HG03039 (cell line): ENCODE measurements at regions not wholly inside any gene's neighbourhood (a gene's known extent, or its start where the extent isn't known, plus 50 kb on each side); places are given as distances from the start of the nearest gene placed in this dataset.
"Not testable (repeated sequence)": the region's sequence is repeated elsewhere in the genome, so short reads cannot be mapped to it uniquely, and the experiment has no call there.

ENCODE experiments used
- ATAC-seq: cut with Tn5 transposase; IDR thresholded peaks from one replicate; pipeline ENCODE4 v1.9.1; 2021; ENCODE audit warnings: mild to moderate bottlenecking, moderate library complexity; ENCODE audit not compliant: unreplicated experiment

GRCh38 chr13:78098249-78098648, 179.6 kb upstream of the EDNRB start:
- ATAC-seq, result no peak

GRCh38 chr13:78096221-78096620, 177.6 kb upstream of the EDNRB start:
- no peak for ATAC-seq

DNA sequence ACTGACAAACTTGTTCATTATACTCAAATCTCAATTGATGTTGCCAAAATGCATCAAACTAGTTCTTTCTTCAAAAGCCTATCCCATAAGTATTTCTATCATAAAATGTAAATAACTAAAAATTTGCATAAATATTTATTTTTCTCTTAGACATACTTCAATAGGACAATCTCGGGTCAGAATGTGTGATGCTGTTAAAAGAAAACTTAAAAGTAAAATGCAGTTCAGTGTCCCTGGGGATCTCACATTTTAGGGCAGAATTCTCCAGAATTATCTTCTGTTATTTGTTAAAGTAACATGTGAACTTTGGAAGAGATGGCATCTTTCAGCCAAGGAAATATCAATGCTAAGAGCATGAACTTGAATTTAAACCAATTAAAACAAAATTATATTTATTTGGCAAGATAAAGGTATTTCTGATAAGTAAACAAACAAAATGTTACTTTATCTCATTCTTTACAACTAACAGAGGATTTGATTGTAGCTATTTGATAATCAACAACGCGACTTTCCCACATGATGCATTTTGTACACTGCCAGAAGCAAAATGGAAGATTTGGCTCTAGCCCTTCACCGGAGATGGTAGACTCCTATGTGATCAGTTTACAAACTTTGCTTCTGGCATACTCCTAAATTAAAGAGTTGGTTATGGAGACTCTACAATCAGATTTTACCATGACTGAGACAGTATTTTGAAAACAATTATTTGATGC, 169.5 kb upstream of the EDNRB start:
- no peak for ATAC-seq

DNA sequence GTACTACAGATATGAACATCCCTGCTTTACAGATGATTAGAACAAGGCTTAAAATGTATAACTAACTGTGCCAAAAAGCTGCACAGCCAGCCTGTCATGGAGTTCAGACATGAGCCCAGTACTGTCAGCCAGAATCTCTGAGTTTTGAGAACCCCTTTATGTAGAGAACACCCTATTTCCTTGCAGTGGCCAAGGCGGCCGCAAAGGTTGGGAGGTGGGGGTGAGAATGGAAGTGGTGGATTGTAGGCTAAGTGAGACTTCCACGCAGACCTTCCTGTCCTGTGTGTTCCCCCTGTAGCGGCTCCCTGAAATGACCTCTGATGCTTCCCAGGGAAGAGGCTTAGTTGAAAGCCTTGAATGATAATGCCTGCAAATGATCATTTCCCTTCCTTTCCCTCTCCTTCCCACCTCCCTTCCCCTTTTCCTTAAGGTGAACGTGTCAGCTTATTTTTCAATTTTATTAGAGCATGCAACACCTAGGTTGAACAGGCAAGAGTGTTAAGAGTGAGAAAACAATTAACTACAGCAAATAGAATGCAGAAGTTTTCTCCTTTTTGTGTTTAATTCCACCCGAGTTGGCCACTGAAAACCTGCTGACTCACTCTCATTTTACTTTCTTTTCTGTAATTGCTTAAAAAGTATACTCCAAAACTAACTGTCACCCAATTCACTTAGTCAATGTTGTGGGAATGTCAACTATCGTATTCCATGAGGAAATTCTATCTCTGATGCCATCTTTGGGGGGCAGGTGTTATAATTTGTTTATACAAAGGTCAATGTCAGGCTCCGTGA, 167.0 kb upstream of the EDNRB start:
- no peak for ATAC-seq

DNA sequence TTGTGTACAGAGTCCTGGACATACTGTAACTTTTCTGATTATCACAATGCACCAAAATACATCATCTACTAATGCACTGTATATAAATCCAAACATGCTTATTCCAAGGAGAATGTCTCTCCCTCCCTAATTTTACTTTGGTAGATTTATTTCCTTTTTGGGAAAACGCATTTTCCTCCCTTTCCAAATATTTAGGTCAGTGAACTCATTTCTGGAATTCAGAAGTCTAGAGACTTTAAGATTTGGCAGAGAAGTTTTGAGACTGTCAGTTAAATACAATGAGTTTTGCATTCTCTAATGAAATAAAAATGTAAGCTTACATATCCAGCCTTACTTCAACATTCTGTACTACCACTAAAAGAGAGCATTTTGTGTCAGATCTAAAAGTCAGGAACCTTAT, 165.8 kb upstream of the EDNRB start:
- no peak for ATAC-seq

- no peak for ATAC-seq
Measured at GRCh38 chr13:78078168-78078567, 159.5 kb upstream of the EDNRB start.

DNA sequence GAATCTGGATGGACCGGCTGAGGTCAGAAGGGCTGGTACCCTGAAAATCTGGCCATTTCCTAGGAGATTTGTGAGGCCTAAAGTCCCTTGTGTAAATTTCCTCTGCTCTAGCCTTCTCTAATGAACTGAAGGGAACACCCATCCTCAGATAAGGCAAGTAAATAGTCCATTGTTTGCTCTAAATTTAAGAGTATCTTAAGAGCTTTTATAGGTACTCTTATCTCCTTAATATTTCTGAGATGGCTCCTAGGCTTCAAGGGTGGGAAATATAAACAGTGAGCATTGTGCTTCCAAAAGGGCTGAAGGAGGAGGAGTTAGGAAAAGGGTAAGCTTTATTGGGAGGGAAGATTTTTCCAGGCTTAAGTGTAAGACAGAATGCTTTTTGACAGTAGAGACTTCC, 148.7 kb upstream of the EDNRB start:
- no peak for ATAC-seq

GRCh38 chr13:78065141-78065540, 146.5 kb upstream of the EDNRB start:
- no peak for ATAC-seq

DNA sequence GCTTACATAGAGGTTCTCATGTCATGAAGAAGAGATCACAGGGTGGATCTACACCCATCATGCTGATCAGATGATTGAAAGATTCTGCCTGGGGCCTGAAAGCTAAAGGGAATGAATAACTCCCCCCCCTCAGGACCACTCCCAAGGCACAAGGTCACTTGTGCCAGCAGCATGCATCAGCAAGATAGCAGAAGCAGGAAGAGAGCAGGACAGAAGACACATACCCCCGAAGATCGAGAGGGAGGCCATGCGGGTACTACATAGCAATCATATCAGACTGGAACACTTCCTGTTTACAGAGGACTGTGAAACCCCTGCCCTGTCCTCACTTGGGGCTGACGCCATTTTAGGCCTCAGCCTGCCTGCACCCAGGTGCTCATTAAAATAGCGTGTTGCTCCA, 143.2 kb upstream of the EDNRB start:
- ATAC-seq, result no peak

GRCh38 chr13:78060966-78061365, 142.3 kb upstream of the EDNRB start:
- no peak for ATAC-seq

DNA sequence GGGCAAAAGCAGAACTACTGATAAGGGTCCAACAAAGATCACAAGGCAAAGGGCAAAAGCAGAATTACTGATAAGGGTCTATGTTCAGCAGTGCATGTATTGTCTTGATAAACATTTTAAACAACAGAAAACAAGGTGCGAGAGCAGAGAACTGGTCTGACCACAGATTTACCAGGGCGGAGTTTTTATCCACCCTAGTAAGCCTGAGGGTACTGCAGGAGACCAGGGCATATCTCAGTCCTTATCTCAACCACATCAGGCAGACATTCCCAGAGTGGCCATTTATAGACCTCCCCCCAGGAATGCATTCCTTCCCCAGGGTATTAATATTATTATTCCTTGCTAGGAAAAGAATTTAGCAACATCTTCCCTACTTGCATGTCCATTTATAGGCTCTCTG, 138.2 kb upstream of the EDNRB start:
- ATAC-seq, result not testable (repeated sequence)

DNA sequence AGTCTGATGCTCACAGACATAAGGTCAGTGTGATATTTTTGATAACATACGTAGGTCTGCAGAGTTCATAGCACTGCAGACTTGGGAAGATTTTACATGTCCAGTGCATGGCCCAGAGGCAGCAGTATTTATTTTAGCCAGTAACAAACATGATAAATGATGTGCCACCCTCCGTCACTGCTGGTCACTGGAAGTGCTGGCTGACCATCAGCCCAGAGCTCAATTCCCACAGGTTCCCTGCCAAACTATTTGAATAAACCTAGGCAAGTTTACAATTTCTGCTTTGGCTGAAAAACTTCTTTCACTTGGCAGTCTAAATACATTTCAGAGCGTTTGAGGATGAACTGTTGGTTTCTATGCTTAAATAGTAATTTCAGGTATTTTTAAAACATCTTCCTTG, 135.5 kb upstream of the EDNRB start:
- ATAC-seq, result no peak

- ATAC-seq, result no peak
Measured at GRCh38 chr13:78047151-78047550, 128.5 kb upstream of the EDNRB start.

- ATAC-seq, result peak; percentile 66
Measured at GRCh38 chr13:78046331-78046730, 127.7 kb upstream of the EDNRB start.

GRCh38 chr13:78045916-78046315, 127.3 kb upstream of the EDNRB start:
- ATAC-seq, result peak; percentile 12

GRCh38 chr13:78041366-78041765, 122.7 kb upstream of the EDNRB start:
- not testable (repeated sequence) for ATAC-seq

DNA sequence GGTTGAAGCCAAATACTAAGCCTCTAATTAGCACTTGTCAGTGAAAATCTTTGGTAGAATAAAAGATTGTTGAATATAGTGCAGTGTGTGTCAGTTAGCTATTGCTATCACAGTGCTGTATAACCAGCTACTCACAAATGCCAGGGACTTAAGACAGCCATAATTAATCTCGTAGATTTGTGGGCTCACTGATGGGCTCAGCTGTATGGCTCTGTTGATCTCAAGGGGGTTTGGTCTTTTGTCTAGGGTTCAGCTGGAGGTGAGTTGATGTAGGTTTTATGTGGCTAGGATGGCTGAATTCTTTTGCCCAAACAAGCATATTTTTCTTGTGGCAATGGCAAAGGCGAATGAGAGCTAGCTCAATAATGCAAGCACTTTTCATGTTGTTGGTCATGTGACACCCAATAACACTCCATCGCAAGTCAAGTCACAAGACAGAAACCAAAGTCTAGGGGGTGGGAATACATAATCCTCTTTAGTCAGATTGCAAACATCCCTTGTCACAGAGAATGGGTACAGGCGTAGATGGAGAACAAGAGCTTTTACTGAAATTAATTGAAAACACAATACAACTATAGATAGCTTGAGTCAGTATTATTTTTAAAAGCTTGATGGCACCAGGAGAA, 121.7 kb upstream of the EDNRB start:
- ATAC-seq, result no peak

DNA sequence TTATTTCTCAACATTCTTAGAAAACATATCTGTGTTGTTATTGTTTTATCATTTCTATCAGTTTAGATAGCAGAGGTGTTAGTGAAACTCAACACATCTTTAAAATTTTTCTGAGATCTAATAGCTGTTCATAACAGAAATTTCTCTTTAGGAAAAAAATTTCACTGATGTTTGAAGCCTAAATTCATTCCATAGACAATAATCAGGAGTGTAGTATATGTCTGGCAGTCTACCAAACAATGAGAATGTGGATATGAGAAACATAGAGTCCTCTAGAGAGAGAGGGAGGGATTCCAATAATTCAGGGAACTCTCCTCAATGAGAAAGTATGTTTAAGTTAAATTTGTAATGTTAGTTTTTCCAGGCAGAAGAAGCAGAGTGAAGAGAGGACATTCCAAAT, 118.2 kb upstream of the EDNRB start:
- ATAC-seq, result no peak

- ATAC-seq, result no peak
Measured at GRCh38 chr13:78035500-78035899, 116.9 kb upstream of the EDNRB start.

- ATAC-seq, result no peak
Measured at GRCh38 chr13:78033509-78033908, 114.9 kb upstream of the EDNRB start.

DNA sequence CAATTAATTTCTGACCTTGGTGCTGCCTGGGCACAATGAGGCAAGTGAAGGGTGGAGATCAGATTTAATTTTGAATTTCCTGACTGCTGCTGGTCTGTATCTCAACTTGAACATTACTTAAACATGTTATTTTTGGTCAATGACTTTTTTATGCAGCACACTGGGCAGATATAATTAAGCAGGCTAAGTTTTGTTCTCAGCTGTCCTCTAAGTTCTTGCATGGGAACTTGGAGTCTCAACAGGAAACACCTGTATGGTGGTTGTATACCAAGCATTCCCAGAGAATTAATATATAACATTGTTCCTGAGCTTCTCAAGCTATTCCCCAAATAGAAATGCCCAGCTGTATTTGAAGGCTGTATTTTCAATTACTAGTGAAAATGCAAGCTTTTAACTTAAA, 113.5 kb upstream of the EDNRB start:
- no peak for ATAC-seq

GRCh38 chr13:78030341-78030896, 111.8 kb upstream of the EDNRB start:
- ATAC-seq, result no peak
